ENCODE measurements at regions not wholly inside any gene's neighbourhood (a gene's known extent, or its start where the extent isn't known, plus 50 kb on each side); places are given as distances from the start of the nearest gene placed in this dataset.
"Not testable (repeated sequence)": the region's sequence is repeated elsewhere in the genome, so short reads cannot be mapped to it uniquely, and the experiment has no call there.

- not testable (repeated sequence) for H3K9ac ChIP-seq (ENCODE audit: low read length); H3K36me3 ChIP-seq (ENCODE audit: control insufficient read depth, insufficient read depth, low read length); H3K9me3 ChIP-seq (ENCODE audit: control insufficient read depth, low read length); H3K27me3 ChIP-seq (ENCODE audit: control insufficient read depth, insufficient read depth, low read length); H3K4me3 ChIP-seq (ENCODE audit: low read length); H3K4me1 ChIP-seq (ENCODE audit: control insufficient read depth, insufficient read depth, low read length)
Observed at GRCh38 chr1:178610690-178611410, 97.9 kb downstream of the TEX35 start.

GRCh38 chr1:178612261-178612660, 99.4 kb downstream of the TEX35 start:
- Histone ChIP-seq H3K4me3 (ENCODE audit: low read length) (no peak overlapping the region), H3K4me1 (ENCODE audit: control insufficient read depth, insufficient read depth, low read length) (no peaks in the 10 kb centered on the region), H3K27me3 (ENCODE audit: control insufficient read depth, insufficient read depth, low read length) (no peaks in the 10 kb centered on the region), H3K36me3 (ENCODE audit: control insufficient read depth, insufficient read depth, low read length) (no peaks in the 10 kb centered on the region), H3K9me3 (ENCODE audit: control insufficient read depth, low read length) (no peaks in the 10 kb centered on the region), H3K9ac (ENCODE audit: low read length) (no peak overlapping the region)

GRCh38 chr1:178613271-178613945, 100.5 kb downstream of the TEX35 start:
- no peaks in the 10 kb centered on the region for H3K4me1 ChIP-seq (ENCODE audit: control insufficient read depth, insufficient read depth, low read length)
- no peaks in the 10 kb centered on the region for H3K36me3 ChIP-seq (ENCODE audit: control insufficient read depth, insufficient read depth, low read length)
- H3K4me3 ChIP-seq (ENCODE audit: low read length) = no peak overlapping the region
- H3K9me3 ChIP-seq (ENCODE audit: control insufficient read depth, low read length) = no peaks in the 10 kb centered on the region
- no peaks in the 10 kb centered on the region for H3K27me3 ChIP-seq (ENCODE audit: control insufficient read depth, insufficient read depth, low read length)
- H3K9ac ChIP-seq (ENCODE audit: low read length) = no peak overlapping the region

- Histone ChIP-seq H3K4me1 (ENCODE audit: control insufficient read depth, insufficient read depth, low read length) (peaks cover 6% of the 10 kb centered on the region), H3K36me3 (ENCODE audit: control insufficient read depth, insufficient read depth, low read length) (no peaks in the 10 kb centered on the region), H3K9me3 (ENCODE audit: control insufficient read depth, low read length) (no peaks in the 10 kb centered on the region), H3K9ac (ENCODE audit: low read length) (no peak overlapping the region), H3K4me3 (ENCODE audit: low read length) (no peak overlapping the region), H3K27me3 (ENCODE audit: control insufficient read depth, insufficient read depth, low read length) (no peaks in the 10 kb centered on the region)
Observed at GRCh38 chr1:178614286-178614685, 101.4 kb downstream of the TEX35 start.

GRCh38 chr1:178619042-178619927, 105.8 kb upstream of the RALGPS2 start:
- H3K9me3 ChIP-seq (ENCODE audit: control insufficient read depth, low read length) = no peaks in the 10 kb centered on the region
- peaks cover 6% of the 10 kb centered on the region for H3K4me1 ChIP-seq (ENCODE audit: control insufficient read depth, insufficient read depth, low read length)
- H3K36me3 ChIP-seq (ENCODE audit: control insufficient read depth, insufficient read depth, low read length) = no peaks in the 10 kb centered on the region
- H3K9ac ChIP-seq (ENCODE audit: low read length) = no peak overlapping the region
- H3K27me3 ChIP-seq (ENCODE audit: control insufficient read depth, insufficient read depth, low read length) = no peaks in the 10 kb centered on the region
- H3K4me3 ChIP-seq (ENCODE audit: low read length) = no peak overlapping the region

- Histone ChIP-seq H3K27me3 (ENCODE audit: control insufficient read depth, insufficient read depth, low read length) (no peaks in the 10 kb centered on the region), H3K36me3 (ENCODE audit: control insufficient read depth, insufficient read depth, low read length) (no peaks in the 10 kb centered on the region), H3K9ac (ENCODE audit: low read length) (no peak overlapping the region), H3K4me1 (ENCODE audit: control insufficient read depth, insufficient read depth, low read length) (peaks cover 6% of the 10 kb centered on the region), H3K4me3 (ENCODE audit: low read length) (no peak overlapping the region), H3K9me3 (ENCODE audit: control insufficient read depth, low read length) (no peaks in the 10 kb centered on the region)
Observed at GRCh38 chr1:178620584-178621475, 104.2 kb upstream of the RALGPS2 start.

- Histone ChIP-seq H3K9me3 (ENCODE audit: control insufficient read depth, low read length) (no peaks in the 10 kb centered on the region), H3K4me1 (ENCODE audit: control insufficient read depth, insufficient read depth, low read length) (peaks cover 6% of the 10 kb centered on the region), H3K36me3 (ENCODE audit: control insufficient read depth, insufficient read depth, low read length) (no peaks in the 10 kb centered on the region), H3K27me3 (ENCODE audit: control insufficient read depth, insufficient read depth, low read length) (no peaks in the 10 kb centered on the region), H3K9ac (ENCODE audit: low read length) (no peak overlapping the region), H3K4me3 (ENCODE audit: low read length) (no peak overlapping the region)
Observed at GRCh38 chr1:178621822-178622221, 103.2 kb upstream of the RALGPS2 start.

GRCh38 chr1:178625695-178626094, 99.3 kb upstream of the RALGPS2 start:
- Histone ChIP-seq H3K4me3 (ENCODE audit: low read length) (no peak overlapping the region), H3K4me1 (ENCODE audit: control insufficient read depth, insufficient read depth, low read length) (peaks cover 11% of the 10 kb centered on the region), H3K9ac (ENCODE audit: low read length) (no peak overlapping the region), H3K36me3 (ENCODE audit: control insufficient read depth, insufficient read depth, low read length) (no peaks in the 10 kb centered on the region), H3K27me3 (ENCODE audit: control insufficient read depth, insufficient read depth, low read length) (no peaks in the 10 kb centered on the region), H3K9me3 (ENCODE audit: control insufficient read depth, low read length) (no peaks in the 10 kb centered on the region)

- Histone ChIP-seq H3K27me3 (ENCODE audit: control insufficient read depth, insufficient read depth, low read length) (no peaks in the 10 kb centered on the region), H3K9me3 (ENCODE audit: control insufficient read depth, low read length) (no peaks in the 10 kb centered on the region), H3K9ac (ENCODE audit: low read length) (no peak overlapping the region), H3K36me3 (ENCODE audit: control insufficient read depth, insufficient read depth, low read length) (no peaks in the 10 kb centered on the region), H3K4me3 (ENCODE audit: low read length) (no peak overlapping the region), H3K4me1 (ENCODE audit: control insufficient read depth, insufficient read depth, low read length) (peaks cover 11% of the 10 kb centered on the region)
Observed at GRCh38 chr1:178627037-178627436, 98.0 kb upstream of the RALGPS2 start.

- Histone ChIP-seq H3K27me3 (ENCODE audit: control insufficient read depth, insufficient read depth, low read length) (no peaks in the 10 kb centered on the region), H3K9ac (ENCODE audit: low read length) (no peak overlapping the region), H3K4me1 (ENCODE audit: control insufficient read depth, insufficient read depth, low read length) (peaks cover 11% of the 10 kb centered on the region), H3K4me3 (ENCODE audit: low read length) (no peak overlapping the region), H3K9me3 (ENCODE audit: control insufficient read depth, low read length) (no peaks in the 10 kb centered on the region), H3K36me3 (ENCODE audit: control insufficient read depth, insufficient read depth, low read length) (no peaks in the 10 kb centered on the region)
Observed at GRCh38 chr1:178628637-178629251, 96.3 kb upstream of the RALGPS2 start.

Measured in mucosa of stomach (tissue), 1 donor.